ENCODE measurements at regions not wholly inside any gene's neighbourhood (a gene's known extent, or its start where the extent isn't known, plus 50 kb on each side); places are given as distances from the start of the nearest gene placed in this dataset.

- Histone ChIP-seq H3K36me3 (no peaks in the 10 kb centered on the region), H3K27ac (no peak overlapping the region), H3K4me3 (no peak overlapping the region), H3K4me1 (no peaks in the 10 kb centered on the region), H3K27me3 (no peaks in the 10 kb centered on the region), H3K9me3 (no peaks in the 10 kb centered on the region)
- no peak for TF ChIP-seq CTCF (IDR thresholded peaks at IDR 0.05)
- ATAC-seq (no peak), DNase-seq (no peak)
- intact Hi-C loops (cut with DNase I) = no loop called here
These were observed 1206.0 kb upstream of the TMPRSS15 start for GRCh38 chr21:19609611-19610010.

- Histone ChIP-seq H3K27ac (no peak overlapping the region), H3K4me1 (no peaks in the 10 kb centered on the region), H3K9me3 (peaks cover 0 to 2% of the 10 kb centered on the region in 2 donors), H3K4me3 (no peak overlapping the region), H3K36me3 (no peaks in the 10 kb centered on the region), H3K27me3 (no peaks in the 10 kb centered on the region)
- intact Hi-C loops (cut with DNase I) = no loop called here
- ATAC-seq (no peak), DNase-seq (no peak)
- TF ChIP-seq CTCF (IDR thresholded peaks at IDR 0.05) = no peak
These were observed 1218.4 kb upstream of the TMPRSS15 start for GRCh38 chr21:19621837-19622496.

- intact Hi-C loops (cut with DNase I) = no loop called here
- H3K36me3 ChIP-seq = no peaks in the 10 kb centered on the region
- H3K4me3 ChIP-seq = no peak overlapping the region
- no peaks in the 10 kb centered on the region for H3K4me1 ChIP-seq
- no peak for TF ChIP-seq CTCF (IDR thresholded peaks at IDR 0.05)
- no peak overlapping the region for H3K27ac ChIP-seq
- DNase-seq = no peak
- no peaks in the 10 kb centered on the region for H3K27me3 ChIP-seq
- no peak for ATAC-seq
- no peaks in the 10 kb centered on the region for H3K9me3 ChIP-seq
These were observed 1237.4 kb upstream of the TMPRSS15 start for GRCh38 chr21:19640964-19641363.

GRCh38 chr21:19648391-19648790 lies 1244.8 kb upstream of the TMPRSS15 start:
- H3K27me3 ChIP-seq = no peaks in the 10 kb centered on the region
- no peak for TF ChIP-seq CTCF (IDR thresholded peaks at IDR 0.05)
- intact Hi-C loops (cut with DNase I) = no loop called here
- H3K4me1 ChIP-seq = no peaks in the 10 kb centered on the region
- no peaks in the 10 kb centered on the region for H3K9me3 ChIP-seq
- H3K27ac ChIP-seq = no peak overlapping the region
- DNase-seq = no peak
- H3K4me3 ChIP-seq = no peak overlapping the region
- H3K36me3 ChIP-seq = no peaks in the 10 kb centered on the region
- ATAC-seq = no peak

- ATAC-seq = no peak
- no peak for TF ChIP-seq CTCF (IDR thresholded peaks at IDR 0.05)
- no peak for DNase-seq
- Histone ChIP-seq H3K4me1 (no peaks in the 10 kb centered on the region), H3K27me3 (no peaks in the 10 kb centered on the region), H3K4me3 (no peak overlapping the region), H3K36me3 (no peaks in the 10 kb centered on the region), H3K9me3 (peaks cover 0 to 32% of the 10 kb centered on the region in 2 donors), H3K27ac (no peak overlapping the region)
- intact Hi-C loops (cut with DNase I) = no loop called here
These were observed 1279.9 kb upstream of the TMPRSS15 start for GRCh38 chr21:19683492-19683891.

Measured in left lung (tissue), 4 donors.